ELR (cell line): ENCODE measurements at regions not wholly inside any gene's neighbourhood (a gene's known extent, or its start where the extent isn't known, plus 50 kb on each side); places are given as distances from the start of the nearest gene placed in this dataset.

Source experiments
- DNase-seq: peaks from one replicate; pipeline ENCODE4 v3.0.0-alpha.2; 2015; ENCODE audit warnings: low read depth

DNA sequence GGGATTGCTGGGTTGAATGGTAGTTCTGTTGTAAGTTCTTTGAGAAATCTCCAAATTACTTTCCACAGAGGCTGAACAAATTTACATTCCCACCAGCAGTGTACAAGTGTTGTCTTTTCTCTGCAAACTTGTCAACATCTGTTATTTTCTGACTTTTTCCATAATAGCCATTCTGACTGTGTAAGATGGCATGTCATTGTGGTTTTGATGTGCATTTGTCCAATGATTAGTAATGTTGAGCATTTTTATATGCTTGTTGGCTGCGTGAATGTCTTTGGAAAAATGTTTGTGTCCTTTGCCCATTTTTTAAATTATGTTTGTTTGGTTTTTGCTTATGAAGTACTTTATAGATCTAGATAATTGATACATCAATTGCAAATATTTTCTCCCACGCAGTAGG lies 1025.0 kb downstream of the JRKL start:
- peak; percentile 80 for DNase-seq

GRCh38 chr11:97419729-97420128 lies 1029.9 kb downstream of the JRKL start:
- no peak for DNase-seq

DNA sequence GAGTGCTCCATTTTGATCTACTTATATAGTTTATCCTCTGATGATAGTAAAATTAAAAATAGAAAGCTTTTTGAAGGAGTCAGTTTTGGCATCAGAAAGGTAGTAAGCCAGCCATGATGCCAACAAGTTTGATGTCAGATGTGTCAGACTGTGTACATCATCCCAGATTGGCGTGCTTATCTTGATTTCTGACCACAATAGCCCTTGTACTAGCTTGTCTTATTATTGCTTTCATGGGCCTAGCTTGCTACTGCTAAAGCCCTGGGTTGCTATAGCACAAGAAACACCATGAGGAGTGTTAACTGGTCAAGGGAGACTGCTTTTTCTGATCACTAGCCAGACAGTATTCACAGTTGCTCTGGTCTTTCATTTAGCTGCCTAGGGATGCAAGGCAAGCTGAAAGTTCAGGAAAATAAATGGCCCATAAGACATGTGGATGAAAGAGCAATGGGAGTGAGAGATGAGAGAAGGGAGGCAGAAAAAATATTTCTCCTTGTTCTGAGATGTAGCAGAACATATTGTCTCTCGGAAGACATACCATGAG lies 1038.5 kb downstream of the JRKL start:
- DNase-seq = no peak

DNA sequence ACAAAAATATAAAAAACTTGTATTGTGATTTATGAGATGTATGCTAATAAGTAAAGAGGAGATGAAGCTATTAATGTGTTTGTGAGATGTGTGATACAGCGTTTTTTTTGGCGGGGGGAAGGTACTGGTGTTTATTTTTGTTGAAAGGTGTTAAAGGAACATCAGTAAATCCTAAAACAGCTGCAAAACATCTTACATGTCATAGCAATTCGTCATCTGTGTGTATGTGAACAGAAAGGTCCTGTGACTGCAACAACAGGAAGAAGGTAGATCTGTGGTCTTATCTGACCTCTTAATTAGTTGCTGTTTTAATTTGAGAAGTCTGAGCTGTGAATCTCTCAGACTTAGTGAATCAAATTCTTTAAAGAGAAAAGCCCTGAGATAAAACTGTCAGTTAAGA lies 1041.1 kb downstream of the JRKL start:
- DNase-seq = peak; percentile 45

DNA sequence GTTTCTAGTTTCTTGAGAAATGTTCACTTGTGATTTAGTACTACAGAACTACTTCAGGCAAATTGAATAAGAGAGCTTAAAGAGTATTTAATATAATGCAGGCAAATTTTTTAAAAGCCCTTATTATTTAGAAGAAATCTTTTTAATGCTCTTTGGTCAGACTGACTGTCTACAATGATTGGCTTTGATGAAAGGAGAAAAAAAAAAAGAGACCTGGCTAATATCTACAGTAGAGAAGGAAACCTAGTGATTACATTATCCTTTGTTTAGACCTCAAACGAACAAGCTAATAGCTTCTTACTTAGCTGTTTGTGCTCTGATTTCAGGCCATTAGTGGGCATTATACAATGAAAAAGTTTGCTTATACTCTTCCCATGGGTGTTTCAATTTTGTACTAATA lies 1043.1 kb downstream of the JRKL start:
- no peak for DNase-seq

DNA sequence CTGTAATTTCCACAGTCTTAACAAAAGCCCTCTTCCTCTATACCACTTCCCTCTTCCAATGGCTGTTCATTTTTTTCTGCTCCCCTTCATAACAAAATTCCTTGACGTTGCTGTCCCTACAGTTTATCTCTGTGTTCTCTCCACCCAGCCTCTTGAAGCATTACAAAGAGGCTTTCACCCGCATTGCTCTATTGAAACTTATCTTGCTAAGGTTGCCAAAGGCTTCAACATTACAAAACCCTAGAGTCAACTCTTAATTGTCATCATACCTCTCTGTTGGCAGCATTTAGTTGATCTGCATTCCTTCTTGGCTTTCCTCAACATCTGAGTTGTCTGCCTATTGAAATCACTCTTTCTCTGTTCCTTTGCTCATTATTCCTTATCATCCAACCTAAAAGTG lies 1055.7 kb downstream of the JRKL start:
- DNase-seq = no peak

DNA sequence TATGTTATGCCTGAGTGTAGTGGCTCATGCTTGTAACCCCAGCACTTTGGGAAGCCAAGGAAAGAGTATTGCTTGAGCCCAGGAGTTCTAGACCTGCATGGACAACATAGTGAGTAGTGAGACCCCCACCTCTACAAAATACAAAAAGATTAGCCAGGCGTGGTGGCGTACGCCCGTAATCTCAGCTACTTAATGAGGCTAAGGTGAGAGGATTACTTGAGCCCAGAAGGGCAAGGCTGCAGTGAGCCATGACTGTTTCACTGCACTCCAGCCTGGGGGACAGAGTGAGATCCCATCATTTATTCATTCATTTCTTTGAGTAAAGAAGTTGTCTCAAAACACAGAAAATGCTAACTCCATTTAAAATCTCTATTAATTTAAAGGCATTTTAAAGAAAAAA lies 1061.6 kb downstream of the JRKL start:
- DNase-seq = no peak

DNA sequence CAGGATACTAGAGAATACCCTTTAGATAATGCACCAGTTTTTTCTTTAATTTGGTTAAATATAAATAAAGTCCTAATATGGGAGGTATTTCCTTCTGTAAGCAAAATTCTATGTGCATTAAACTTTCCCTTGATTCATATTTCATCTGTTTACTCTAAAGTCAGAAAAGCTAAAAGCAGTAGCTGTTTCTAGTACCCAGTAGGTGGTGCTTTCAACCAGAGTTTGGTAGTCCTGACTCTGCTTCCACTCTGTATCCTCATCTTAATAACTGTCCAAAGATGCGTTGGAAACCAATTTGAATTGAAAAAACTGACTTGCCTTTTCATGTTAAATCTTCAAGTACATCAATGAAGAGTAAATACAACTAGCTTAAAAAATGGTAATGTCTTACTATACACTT lies 1065.2 kb downstream of the JRKL start:
- DNase-seq = peak; percentile 70

DNA sequence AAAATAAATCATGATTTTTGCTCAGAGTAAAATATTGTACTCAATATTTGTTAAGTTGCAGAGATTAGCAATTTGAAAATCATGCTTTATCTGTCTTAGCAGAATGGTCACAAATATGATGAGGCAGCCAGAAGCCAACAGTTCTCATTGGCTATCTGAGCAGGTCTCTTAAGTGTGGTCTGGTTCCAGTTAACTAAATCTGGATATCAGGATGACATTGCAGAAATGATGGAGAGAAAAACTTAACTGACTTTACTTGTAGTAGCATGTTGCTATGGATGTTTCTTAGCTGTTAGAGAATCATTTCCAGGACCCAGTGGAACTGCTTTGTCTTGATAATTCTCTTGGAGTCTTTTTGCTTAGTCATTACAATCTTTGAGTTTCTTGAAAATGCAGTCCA lies 1070.3 kb downstream of the JRKL start:
- DNase-seq = no peak

DNA sequence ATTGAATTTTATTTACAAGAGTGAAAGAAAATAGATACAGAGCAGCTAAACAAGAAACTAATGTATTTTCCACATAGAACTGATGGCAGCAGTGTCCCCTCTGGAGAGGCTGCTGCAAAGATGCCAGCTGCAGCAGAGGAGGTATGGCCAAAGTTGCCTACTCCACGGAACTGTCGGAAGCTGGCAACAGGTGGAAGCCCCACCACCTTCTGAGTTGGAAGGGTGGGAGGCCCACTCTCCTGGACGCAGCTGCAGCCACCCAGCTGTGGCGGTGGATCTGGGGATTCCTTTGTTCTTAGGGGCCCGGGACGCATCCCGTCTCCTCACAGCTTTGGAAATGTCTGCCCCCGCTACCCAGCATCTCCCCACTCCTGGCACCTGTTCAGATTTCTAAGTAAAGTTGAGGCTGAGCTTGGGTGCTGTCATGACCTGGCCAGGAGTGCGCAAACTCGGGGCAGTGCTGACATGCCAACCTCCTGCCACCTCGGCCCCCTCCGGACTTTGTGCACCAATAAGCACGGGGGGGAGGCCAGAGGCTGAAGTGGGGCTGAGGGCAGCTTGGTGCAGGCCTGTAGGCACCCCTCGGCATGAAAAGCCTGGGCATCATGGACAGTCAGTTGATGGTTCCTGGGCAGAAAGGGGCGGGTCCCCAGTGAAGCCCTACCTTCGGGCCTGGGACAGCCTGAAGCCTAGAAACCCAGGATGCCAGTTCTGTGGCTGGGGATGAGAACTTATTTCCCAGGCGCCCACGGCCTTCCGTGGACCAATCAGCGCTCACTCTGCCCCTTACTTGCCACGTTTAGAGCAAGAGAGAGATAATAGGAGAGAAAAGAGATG lies 1071.4 kb downstream of the JRKL start:
- no peak for DNase-seq

DNA sequence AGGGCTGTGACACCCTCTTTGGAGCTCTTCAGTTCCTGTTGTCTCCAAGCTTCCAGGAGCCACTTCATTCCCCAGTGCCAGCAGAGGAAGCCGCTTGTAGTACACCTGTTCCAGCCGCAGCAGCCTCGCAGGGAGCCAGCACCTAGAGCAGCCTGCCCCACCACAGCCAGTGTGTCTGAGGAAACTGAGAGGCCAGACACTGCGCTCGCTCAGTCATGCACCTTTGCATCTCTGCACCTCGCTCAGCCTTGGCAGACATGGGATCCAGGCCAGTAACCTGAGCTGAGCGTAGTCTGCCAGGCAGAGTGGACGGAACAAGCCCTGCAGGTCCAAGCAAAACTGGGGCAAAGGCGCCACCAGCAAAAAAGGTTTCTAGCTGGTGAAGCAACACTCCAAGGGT lies 1072.1 kb downstream of the JRKL start:
- DNase-seq = no peak

DNA sequence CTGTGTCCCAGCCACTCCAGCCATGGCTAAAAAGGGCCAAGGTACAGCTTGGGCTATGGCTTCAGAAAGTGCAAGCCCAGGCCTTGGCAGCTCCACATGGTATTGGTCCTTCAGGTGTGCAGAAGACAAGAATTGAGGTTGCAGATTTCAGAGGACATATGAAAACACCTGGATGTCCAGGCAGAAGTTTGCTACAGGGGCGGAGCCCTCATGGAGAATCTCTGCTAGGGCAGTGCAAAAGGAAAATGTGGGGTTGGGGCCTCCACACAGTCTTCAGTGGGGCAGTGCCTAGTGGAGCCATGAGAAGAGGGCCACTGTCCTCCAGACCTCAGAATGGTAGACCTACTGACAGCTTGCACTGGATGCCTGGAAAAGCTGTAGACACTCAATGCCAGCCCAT lies 1074.1 kb downstream of the JRKL start:
- DNase-seq = no peak

- DNase-seq = no peak
Observed at GRCh38 chr11:97471480-97471879, 1081.7 kb downstream of the JRKL start.

DNA sequence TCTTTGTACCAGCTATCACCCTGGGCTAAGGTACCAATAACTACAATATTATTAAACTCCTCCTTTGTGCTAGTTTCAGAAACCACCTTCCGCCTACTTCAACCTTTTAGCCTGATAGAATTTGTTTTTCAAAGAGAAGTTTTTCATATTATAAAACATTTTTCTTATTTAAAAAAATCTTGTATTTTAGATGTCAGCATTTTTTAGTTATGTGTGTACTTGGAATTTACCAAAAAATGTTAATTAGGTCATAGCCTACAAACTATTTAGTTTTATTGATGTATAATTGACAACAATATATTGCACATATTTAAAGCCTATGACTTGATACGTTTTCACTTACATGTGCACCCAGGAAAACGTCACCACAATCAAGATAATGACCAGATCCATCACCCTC lies 1097.6 kb downstream of the JRKL start:
- no peak for DNase-seq

- DNase-seq = no peak
Observed at GRCh38 chr11:97498891-97499290, 1109.1 kb downstream of the JRKL start.

GRCh38 chr11:97502201-97502600 lies 1112.4 kb downstream of the JRKL start:
- peak; percentile 81 for DNase-seq

DNA sequence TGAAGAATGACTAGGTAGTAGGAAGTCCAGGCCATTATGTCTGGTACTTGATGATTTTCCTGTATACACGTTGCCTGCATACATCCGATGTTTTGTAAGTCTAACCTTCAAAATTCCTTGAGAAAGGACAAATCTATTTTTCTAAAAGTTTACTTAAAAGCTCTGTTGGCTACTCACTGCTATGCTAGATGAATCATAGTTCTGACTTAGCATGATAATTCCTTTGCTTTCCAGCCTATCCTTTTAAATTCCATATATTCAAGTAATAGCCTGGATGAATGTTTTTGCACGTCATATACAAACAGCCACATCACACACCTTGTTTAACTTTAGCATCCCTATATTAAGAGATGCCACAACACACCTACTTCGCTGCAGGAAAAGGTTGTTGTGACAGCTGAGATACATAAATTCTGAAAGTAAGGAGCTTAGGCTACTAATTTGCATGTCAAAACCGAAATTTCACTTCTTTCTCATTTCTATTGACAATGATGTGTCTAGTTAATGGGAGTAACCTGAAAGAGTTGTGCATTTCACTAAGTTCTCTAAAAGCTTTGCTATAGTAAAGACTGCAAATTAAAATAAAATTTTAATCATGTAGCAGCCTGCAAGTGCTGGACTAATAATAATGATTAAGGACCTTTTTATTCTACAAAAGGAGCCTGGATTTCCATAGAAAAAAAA lies 1116.4 kb downstream of the JRKL start:
- DNase-seq = peak; percentile 54

- DNase-seq = no peak
Observed at GRCh38 chr11:97514446-97514845, 1124.6 kb downstream of the JRKL start.

DNA sequence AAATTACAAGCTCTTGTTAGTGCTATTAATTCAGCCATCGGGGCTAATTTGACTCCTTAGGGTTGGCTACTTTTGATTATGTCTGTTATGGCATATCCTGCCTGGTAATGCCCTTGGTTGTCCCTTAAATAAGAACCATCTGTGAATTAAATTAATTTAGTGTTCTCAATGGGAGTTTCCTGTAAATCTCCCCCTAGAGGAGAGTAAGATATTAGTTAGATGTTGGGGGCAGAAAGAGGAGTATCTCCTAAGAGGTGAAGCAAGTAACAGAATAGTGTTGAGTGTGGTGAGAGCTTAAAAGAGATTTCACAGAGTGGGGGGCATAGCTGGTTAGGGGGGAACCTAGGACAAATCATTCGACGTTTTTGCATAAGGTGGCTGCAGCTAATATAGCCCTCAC lies 1126.9 kb downstream of the JRKL start:
- peak; percentile 7 for DNase-seq

GRCh38 chr11:97525273-97525672 lies 1135.5 kb downstream of the JRKL start:
- peak; percentile 39 for DNase-seq

DNA sequence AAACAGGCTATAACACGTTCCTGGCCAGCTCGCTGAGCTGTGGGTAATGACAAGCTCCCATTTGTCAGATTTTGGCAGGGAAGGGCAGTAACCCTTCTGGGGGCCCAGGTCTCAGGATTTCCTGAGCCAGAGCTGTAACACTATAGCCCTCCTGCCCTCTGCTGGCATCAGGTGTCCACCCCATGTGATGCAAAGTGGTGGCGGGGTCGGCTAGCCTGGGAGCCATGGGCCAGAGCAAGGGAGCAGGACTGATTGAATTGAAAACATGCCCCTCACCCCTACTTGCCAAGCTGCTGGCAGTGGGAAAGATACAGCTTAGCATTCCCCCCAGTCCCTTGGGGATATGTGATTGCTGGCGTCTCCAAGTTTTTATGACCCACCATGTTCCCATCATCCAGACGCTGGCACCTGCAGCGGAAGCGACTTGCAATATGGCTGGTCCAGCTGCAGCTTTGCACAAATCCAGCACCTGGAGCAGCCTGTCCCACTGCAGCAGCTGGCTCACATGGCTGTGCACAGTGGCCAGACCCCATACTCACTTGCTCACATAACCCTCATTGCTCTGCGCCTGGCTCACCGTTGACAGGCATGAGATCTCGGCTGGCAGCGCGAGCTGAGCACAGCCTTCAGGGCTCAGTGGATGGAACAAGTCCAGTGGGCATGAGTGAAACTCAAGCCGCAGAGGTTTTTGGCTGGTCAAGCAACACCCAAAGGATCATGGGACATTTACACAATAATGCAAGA lies 1147.8 kb downstream of the JRKL start:
- no peak for DNase-seq

DNA sequence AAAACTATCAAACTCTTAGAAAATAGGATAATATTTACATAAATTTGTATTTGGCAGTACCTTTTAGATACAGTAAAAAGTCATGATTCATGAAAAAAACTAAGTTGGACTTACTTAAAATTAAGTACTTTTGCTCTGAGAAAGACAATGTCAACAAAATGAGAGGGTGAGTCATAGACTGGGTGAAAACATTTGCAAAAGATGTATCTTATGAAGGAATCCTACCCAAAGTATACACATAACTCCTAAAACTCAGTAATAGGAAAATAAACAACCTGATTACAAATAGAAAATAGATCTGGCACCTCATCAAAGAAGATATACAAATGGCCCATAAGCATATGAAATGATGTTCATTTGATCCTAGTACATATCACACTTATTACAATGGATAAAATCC lies 1154.6 kb downstream of the JRKL start:
- peak; percentile 19 for DNase-seq

GRCh38 chr11:97548280-97548679 lies 1158.5 kb downstream of the JRKL start:
- no peak for DNase-seq
